ENCODE measurements at regions not wholly inside any gene's neighbourhood (a gene's known extent, or its start where the extent isn't known, plus 50 kb on each side); places are given as distances from the start of the nearest gene placed in this dataset.

DNA sequence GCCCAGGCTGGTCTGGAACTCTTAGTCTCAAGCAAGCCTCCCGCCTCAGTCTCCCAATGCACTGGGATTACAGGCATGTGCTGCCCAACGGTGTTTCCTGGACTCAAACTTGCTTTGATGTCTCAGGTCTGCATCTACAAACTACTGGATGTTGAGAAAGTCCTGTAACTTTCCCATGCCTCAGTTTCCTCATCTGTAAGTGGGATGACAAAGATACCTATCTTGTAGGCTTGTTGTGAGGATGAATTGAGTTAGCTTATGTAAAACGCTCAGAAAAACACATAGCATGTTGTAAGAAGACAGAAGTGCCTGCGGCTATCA is 63.6 kb upstream of the NUDT4 start:
- intact Hi-C loops (cut with DNase I): no loop called here
- H3K36me3 ChIP-seq: no peaks in the 10 kb centered on the region
- no peaks in the 10 kb centered on the region for H3K27me3 ChIP-seq
- DNase-seq (no peak), ATAC-seq (no peak)
- no peaks in the 10 kb centered on the region for H3K9me3 ChIP-seq
- H3K27ac ChIP-seq: no peak overlapping the region
- peaks cover 0 to 10% (median 6%) of the 10 kb centered on the region in 9 donors for H3K4me1 ChIP-seq
- no peak overlapping the region for H3K4me3 ChIP-seq
- WGBS, 2 donors: 88 to 98% methylated on average over 4 of the region's 4 CpGs
- TF ChIP-seq, protein P1, sequence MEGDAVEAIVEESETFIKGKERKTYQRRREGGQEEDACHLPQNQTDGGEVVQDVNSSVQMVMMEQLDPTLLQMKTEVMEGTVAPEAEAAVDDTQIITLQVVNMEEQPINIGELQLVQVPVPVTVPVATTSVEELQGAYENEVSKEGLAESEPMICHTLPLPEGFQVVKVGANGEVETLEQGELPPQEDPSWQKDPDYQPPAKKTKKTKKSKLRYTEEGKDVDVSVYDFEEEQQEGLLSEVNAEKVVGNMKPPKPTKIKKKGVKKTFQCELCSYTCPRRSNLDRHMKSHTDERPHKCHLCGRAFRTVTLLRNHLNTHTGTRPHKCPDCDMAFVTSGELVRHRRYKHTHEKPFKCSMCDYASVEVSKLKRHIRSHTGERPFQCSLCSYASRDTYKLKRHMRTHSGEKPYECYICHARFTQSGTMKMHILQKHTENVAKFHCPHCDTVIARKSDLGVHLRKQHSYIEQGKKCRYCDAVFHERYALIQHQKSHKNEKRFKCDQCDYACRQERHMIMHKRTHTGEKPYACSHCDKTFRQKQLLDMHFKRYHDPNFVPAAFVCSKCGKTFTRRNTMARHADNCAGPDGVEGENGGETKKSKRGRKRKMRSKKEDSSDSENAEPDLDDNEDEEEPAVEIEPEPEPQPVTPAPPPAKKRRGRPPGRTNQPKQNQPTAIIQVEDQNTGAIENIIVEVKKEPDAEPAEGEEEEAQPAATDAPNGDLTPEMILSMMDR (IDR thresholded peaks at IDR 0.05): no peak

DNA sequence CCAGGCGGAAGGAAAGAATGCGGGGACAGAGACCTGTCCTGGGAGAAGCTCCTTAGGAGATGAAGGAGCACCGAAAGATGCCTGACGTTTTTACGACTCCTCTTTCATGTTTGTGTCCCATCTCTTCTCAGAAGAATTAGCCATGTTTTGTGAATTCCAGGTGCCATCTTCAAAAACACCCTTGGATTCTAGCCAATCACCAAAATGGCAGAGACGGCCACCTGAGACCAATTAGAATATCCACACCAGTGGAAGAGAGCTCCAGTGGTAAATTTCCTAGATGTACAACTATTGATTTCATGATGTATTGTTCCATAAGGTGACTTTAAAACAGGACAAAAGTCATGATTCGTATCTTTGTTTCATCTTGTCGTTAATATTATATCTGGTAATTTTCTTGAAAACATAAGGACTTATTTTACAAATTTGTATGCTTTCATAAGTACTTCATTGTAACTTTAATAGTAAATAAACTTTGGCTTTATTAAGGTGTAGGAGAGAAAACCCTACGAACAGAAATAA is 62.3 kb upstream of the NUDT4 start:
- no peak overlapping the region for H3K4me3 ChIP-seq
- ATAC-seq (no peak), DNase-seq (no peak)
- no peaks in the 10 kb centered on the region for H3K36me3 ChIP-seq
- intact Hi-C loops (cut with DNase I): no loop called here
- TF ChIP-seq, protein P1 (IDR thresholded peaks at IDR 0.05): no peak
- peaks cover 0 to 15% (median 6%) of the 10 kb centered on the region in 9 donors for H3K4me1 ChIP-seq
- WGBS, 2 donors: 93 to 94% methylated on average over 9 of the region's 9 CpGs
- H3K27ac ChIP-seq: no peak overlapping the region
- H3K27me3 ChIP-seq: no peaks in the 10 kb centered on the region
- H3K9me3 ChIP-seq: no peaks in the 10 kb centered on the region

DNA sequence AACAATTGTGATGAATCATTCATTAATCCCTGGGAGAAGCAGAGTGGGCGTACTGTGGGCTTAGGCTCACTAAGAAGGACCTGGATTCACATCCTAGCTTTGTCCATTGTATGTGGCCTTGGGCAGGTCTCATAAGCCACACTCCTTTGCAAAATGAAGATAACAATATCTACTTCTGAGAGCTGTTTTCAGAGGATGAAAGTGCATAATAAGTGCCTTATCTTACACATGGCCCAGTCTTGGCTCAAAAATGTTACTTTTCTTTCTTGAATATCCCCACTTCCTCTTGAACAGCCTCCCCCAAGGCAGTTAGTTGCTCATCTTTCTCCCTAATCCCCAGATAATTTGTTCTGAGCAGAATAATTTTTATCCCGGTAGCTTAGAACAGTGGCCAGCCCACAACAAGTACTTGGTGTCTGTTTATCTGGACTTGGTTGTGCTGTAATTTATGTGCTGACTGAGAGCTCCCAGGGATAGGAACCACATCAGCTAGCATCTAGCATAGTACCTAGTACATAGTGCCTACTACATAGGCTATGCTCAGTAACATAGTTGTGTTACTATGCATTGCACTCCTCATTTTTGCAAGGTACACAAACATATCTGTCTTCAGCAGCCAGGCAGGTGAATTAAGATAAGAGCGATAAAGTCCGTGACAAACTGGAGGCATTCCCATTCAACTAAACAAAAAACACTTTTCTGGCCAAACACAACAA is 61.7 kb upstream of the NUDT4 start:
- H3K4me1 ChIP-seq: peaks cover 0 to 15% (median 6%) of the 10 kb centered on the region in 9 donors

DNA sequence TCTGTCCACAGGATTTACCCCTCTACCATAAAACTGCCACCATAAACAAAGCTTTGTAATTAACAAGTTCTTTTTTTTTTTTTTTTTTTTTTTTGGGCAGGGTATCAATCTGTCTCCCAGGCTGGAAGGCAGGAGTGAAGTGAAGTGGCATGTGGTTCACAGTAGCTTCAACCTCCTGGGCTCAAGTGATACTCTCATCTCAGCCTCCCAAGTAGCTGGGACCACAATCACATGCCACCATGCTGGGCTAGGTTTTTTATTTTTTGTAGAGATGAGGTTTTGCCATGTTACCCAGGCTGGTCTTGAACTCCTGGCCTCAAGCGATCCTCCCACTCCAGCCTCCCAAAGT is 61.1 kb upstream of the NUDT4 start:
- H3K27me3 ChIP-seq: no peaks in the 10 kb centered on the region
- DNase-seq: no peak
- no peak overlapping the region for H3K27ac ChIP-seq
- peaks cover 0 to 15% (median 6%) of the 10 kb centered on the region in 9 donors for H3K4me1 ChIP-seq
- no peaks in the 10 kb centered on the region for H3K9me3 ChIP-seq
- no peaks in the 10 kb centered on the region for H3K36me3 ChIP-seq
- ATAC-seq: no peak
- WGBS, 2 donors: 100% methylated on average over 1 of the region's 1 CpG
- TF ChIP-seq, protein P1 (IDR thresholded peaks at IDR 0.05): no peak
- no peak overlapping the region for H3K4me3 ChIP-seq
- intact Hi-C loops (cut with DNase I): no loop called here

More for the DNA sequence above, 61.7 kb upstream of the NUDT4 start:
- WGBS, 2 donors: 45 to 50% methylated on average over 4 of the region's 4 CpGs
- TF ChIP-seq, protein P1 (IDR thresholded peaks at IDR 0.05): no peak
- intact Hi-C loops (cut with DNase I): no loop called here
- Histone ChIP-seq H3K27me3 (no peaks in the 10 kb centered on the region), H3K9me3 (no peaks in the 10 kb centered on the region), H3K4me3 (no peak overlapping the region), H3K36me3 (no peaks in the 10 kb centered on the region), H3K27ac (no peak overlapping the region)
- ATAC-seq (peak in 3 of 8 donors; percentile 37 to 58 (median 45)), DNase-seq (no peak)

Data from heart right ventricle (tissue), 16 donors.